ENCODE measurements at regions not wholly inside any gene's neighbourhood (a gene's known extent, or its start where the extent isn't known, plus 50 kb on each side); places are given as distances from the start of the nearest gene placed in this dataset.

- no peak for DNase-seq (ENCODE audit: low read depth, low spot score)
- no peak overlapping the region for H3K4me3 ChIP-seq (ENCODE audit: low read length)
These were observed 344.8 kb downstream of the RPRM start for GRCh38 chr2:153133716-153134115.

GRCh38 chr2:153132418-153132817 lies 346.1 kb downstream of the RPRM start:
- DNase-seq (ENCODE audit: low read depth, low spot score), result no peak
- H3K4me3 ChIP-seq (ENCODE audit: low read length), result no peak overlapping the region

DNA sequence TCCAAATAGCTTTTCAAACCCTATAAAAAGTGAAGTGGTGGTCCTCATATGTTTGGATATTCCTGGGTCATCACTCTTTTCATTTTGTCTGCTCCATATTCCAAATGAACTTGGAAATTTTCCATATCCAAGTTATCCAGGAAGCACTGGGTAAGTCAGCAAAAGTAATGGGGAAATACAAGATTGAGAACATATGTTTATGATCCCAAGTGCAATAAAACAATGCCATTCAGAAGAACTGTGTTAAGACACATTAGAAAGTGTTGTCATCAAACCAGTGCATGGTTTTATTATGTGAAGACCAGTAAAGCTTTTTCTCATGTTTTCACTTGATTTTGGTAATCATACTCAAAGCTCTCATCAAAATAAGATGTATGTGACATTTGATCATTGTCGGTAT lies 363.4 kb downstream of the RPRM start:
- no peak overlapping the region for H3K4me3 ChIP-seq (ENCODE audit: low read length)
- DNase-seq (ENCODE audit: low read depth, low spot score), result no peak

- no peak for DNase-seq (ENCODE audit: low read depth, low spot score)
- H3K4me3 ChIP-seq (ENCODE audit: low read length), result no peak overlapping the region
These were observed 368.1 kb downstream of the RPRM start for GRCh38 chr2:153110486-153110885.

- H3K4me3 ChIP-seq (ENCODE audit: low read length), result no peak overlapping the region
- DNase-seq (ENCODE audit: low read depth, low spot score), result no peak
These were observed 368.8 kb downstream of the RPRM start for GRCh38 chr2:153109793-153110192.

GRCh38 chr2:153106802-153107477 lies 371.6 kb downstream of the RPRM start:
- no peak for DNase-seq (ENCODE audit: low read depth, low spot score)
- no peak overlapping the region for H3K4me3 ChIP-seq (ENCODE audit: low read length)

GRCh38 chr2:153105829-153106578 lies 372.6 kb downstream of the RPRM start:
- no peak for DNase-seq (ENCODE audit: low read depth, low spot score)
- H3K4me3 ChIP-seq (ENCODE audit: low read length), result no peak overlapping the region

GRCh38 chr2:153101187-153101586 lies 377.4 kb downstream of the RPRM start:
- DNase-seq (ENCODE audit: low read depth, low spot score), result no peak
- H3K4me3 ChIP-seq (ENCODE audit: low read length), result no peak overlapping the region

DNA sequence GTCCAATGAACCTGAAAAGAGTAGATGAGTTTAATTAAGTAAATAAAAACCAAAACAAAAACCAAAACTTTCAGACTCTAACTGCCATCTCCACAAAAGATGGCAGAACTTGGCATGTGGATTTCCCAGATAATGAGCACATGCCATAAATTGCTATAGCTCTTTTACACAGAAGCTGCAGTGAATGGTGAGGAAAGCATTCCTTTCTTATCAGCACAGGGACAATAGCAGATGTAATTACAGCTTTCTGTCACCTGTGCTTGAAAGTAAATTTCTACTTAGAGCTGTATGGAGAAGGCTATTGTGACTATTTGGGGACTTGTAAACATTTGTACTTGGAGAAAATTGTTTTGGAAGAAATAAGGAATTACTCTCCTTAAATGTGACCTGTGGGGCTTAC lies 378.4 kb downstream of the RPRM start:
- no peak for DNase-seq (ENCODE audit: low read depth, low spot score)
- H3K4me3 ChIP-seq (ENCODE audit: low read length), result no peak overlapping the region

DNA sequence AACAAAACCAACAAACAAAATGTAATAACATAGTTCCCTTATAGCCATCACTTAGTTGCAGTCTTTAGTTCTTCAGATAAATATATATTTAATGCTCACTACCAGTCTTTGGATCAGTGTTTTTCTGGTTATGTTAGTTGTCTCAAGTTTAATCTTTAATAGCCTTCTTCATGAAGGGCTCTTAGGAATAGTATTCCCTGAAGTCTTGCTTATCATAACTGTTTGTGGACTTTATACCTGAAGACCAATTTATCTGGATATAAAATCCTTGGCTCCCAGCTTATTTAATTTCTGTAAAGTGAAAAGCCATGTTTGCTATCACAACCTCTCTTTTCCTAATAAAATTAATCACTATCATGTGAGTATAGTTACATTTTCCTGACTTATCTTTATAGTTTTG lies 379.7 kb downstream of the ARL6IP6 start:
- no peak for DNase-seq (ENCODE audit: low read depth, low spot score)
- no peak overlapping the region for H3K4me3 ChIP-seq (ENCODE audit: low read length)

DNA sequence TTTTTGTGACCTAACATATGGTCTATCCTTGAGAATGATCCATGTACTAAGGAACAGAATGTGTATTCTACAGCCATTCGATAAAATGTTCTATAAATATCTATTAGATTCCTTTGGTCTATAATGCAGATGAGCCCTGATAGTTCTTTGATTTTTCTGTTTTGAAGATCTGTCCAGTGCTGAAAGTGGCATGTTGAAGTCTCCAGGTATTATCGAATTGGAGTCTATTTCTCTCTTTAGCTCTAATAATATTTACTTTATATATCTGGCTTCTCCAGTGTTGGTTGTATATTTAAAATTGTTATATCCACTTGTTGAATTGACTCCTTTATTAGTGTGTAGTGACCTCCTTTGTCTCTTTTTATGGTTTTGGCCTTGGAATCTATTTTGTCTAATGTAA lies 377.9 kb downstream of the ARL6IP6 start:
- DNase-seq (ENCODE audit: low read depth, low spot score), result no peak
- H3K4me3 ChIP-seq (ENCODE audit: low read length), result no peak overlapping the region

- H3K4me3 ChIP-seq (ENCODE audit: low read length), result no peak overlapping the region
- DNase-seq (ENCODE audit: low read depth, low spot score), result no peak
These were observed 372.9 kb downstream of the ARL6IP6 start for GRCh38 chr2:153091344-153091743.

DNA sequence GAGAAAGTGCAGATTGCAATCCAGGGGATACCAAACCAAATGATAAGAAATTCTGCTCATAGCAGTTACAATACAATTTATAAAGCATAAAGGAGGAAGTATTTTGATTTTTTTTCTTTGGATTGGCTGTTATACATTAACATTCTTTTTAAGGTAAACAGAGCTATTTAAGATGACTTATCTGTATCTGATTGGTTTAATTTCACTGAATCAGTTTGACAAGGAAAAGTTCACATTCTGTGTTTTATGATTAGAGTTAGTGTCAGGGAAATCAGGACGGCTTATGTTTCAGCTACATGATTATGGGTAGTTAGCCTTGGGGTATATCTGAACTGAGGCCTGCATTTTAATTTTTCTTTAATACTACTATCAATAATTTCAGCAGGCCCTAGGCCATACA lies 360.9 kb downstream of the ARL6IP6 start:
- no peak for DNase-seq (ENCODE audit: low read depth, low spot score)
- H3K4me3 ChIP-seq (ENCODE audit: low read length), result no peak overlapping the region

GRCh38 chr2:153077311-153077710 lies 358.9 kb downstream of the ARL6IP6 start:
- H3K4me3 ChIP-seq (ENCODE audit: low read length), result no peak overlapping the region
- no peak for DNase-seq (ENCODE audit: low read depth, low spot score)

DNA sequence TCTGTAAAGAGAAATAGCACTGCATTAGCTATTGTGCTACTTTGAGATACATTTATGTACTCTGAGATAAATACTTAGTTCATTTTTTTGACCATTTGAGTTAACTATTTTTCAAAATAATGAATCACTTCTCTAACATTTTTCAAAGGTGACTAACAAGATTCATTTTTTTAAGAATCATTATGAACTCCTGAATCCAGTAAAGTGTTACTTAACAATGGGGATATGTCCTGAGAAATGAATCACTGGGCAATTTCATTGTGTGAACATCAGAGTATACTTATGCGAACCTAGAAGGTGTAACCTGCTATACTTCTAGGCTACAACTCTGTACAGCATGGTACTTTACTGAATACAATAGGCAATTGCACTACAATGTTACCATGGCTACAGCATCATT lies 355.8 kb downstream of the ARL6IP6 start:
- DNase-seq (ENCODE audit: low read depth, low spot score), result no peak
- H3K4me3 ChIP-seq (ENCODE audit: low read length), result no peak overlapping the region

DNA sequence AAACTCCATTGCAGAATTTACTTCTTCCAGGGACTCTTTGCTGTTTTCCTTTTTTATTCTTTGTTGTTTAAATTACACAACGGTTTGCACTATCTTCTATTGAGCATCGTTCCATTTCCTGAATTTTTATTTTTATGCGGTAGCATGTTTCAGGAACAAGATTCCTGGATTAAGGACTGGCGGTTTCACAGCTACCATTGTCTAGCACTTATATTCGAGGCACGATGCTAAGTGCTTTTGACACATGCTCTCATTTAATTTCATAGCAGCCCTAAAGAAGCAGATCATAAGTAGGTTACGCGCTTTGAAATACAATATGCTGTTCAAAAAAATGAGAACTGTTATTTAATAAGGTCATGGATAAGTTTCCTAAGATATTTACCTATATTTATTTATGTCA lies 354.4 kb downstream of the ARL6IP6 start:
- H3K4me3 ChIP-seq (ENCODE audit: low read length), result no peak overlapping the region
- no peak for DNase-seq (ENCODE audit: low read depth, low spot score)

DNA sequence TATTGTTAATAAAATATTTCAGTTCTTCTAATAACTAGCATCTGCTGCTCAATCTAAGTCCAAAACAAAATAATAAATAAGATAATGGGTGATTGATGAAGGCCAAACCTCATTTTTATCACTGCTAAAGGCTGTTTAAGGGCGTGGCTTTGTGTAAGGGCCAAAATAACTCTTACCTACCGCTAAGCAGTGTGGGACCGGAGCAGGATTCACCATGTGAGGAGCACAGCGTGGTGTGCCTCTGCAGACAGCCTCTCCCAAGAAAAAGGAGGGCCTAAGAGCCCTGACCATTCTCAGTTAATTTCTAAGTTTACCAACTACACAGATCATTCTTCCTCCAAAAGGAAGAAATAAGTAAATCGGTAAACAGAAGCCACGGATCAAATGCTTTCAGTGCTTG lies 353.7 kb downstream of the ARL6IP6 start:
- no peak overlapping the region for H3K4me3 ChIP-seq (ENCODE audit: low read length)
- DNase-seq (ENCODE audit: low read depth, low spot score), result no peak

DNA sequence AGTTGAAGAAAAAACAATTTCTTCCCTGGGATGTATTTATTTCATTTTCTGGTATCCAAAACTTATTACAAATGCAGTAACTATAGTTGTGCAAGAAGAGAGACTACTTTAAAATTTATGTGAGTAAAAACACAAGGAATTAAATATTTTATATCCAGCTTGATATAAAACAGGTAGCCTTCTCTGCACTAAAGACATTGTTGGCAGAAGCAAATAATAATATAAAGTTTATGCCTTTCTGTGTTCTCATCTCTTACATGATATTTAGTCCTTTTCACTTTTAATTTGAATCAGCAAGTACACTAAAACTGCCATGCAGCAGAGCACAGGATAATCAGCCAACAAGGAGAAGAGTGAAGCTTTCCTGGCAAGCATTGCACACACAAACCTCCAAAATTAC lies 352.7 kb downstream of the ARL6IP6 start:
- no peak for DNase-seq (ENCODE audit: low read depth, low spot score)
- no peak overlapping the region for H3K4me3 ChIP-seq (ENCODE audit: low read length)

GRCh38 chr2:153068915-153069314 lies 350.5 kb downstream of the ARL6IP6 start:
- H3K4me3 ChIP-seq (ENCODE audit: low read length), result no peak overlapping the region
- DNase-seq (ENCODE audit: low read depth, low spot score), result no peak

DNA sequence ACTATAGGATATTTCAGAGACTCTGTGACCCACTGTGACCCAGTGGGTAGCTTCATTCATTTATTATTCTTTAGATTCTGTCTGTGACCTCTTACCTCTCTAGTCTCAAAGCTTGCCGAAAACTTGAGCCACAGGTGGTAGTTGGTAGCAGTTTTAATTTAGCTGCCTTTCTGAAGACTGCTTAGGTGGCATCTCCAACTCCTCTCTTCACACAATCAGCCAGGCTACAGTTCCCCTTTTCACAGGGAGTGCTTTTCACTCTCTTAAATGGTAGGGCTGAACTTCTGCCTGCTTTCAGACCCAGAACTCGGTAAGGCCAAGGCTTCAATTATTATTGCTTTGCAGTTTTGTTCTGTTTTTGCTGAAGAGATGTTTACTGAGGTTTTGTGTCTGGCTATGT lies 349.6 kb downstream of the ARL6IP6 start:
- H3K4me3 ChIP-seq (ENCODE audit: low read length), result no peak overlapping the region
- DNase-seq (ENCODE audit: low read depth, low spot score), result no peak

Measured in Jurkat, Clone E6-1 (cell line).